ENCODE measurements at regions not wholly inside any gene's neighbourhood (a gene's known extent, or its start where the extent isn't known, plus 50 kb on each side); places are given as distances from the start of the nearest gene placed in this dataset.

DNA sequence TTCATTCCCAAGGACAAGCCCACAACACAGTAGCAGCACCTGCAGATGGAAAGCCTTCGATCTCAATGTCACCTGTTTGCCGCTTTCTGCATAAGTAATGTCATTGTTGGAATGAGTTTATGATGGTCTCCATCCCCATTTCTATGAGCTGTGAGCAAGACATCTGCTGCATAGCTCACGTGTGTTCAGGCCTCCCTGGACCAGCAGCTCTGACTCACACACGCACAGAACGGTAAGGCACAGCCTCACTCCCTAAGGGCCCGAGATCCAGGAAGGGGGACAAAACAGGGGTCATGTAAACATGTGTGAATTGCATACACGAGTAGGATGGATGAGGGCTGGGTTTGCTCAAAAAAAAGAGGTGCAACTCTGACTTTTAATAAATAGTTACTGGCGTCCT lies 223.1 kb downstream of the SOX9 start:
- H3K9ac ChIP-seq (ENCODE audit: low read depth, low read length) = no peak overlapping the region
- H3K4me3 ChIP-seq (ENCODE audit: low read length) = no peak overlapping the region
- no peak overlapping the region for H3K27ac ChIP-seq (ENCODE audit: low read depth, low read length)
- H3K9me3 ChIP-seq (ENCODE audit: insufficient read depth, low read depth, low read length) = no peaks in the 10 kb centered on the region
- H3K27me3 ChIP-seq (ENCODE audit: insufficient read depth, low read length) = no peaks in the 10 kb centered on the region
- H3K4me1 ChIP-seq (ENCODE audit: insufficient read depth, low read length) = peaks cover 11% of the 10 kb centered on the region
- no peaks in the 10 kb centered on the region for H3K36me3 ChIP-seq (ENCODE audit: insufficient read depth, low read length)
- WGBS = 93% methylated on average over 8 of the region's 8 CpGs

- Histone ChIP-seq H3K27ac (ENCODE audit: low read depth, low read length) (no peak overlapping the region), H3K27me3 (ENCODE audit: insufficient read depth, low read length) (no peaks in the 10 kb centered on the region), H3K4me3 (ENCODE audit: low read length) (no peak overlapping the region), H3K9me3 (ENCODE audit: insufficient read depth, low read depth, low read length) (no peaks in the 10 kb centered on the region), H3K4me1 (ENCODE audit: insufficient read depth, low read length) (peaks cover 11% of the 10 kb centered on the region), H3K9ac (ENCODE audit: low read depth, low read length) (no peak overlapping the region), H3K36me3 (ENCODE audit: insufficient read depth, low read length) (no peaks in the 10 kb centered on the region)
- WGBS = 89% methylated on average over 5 of the region's 5 CpGs
These were observed 223.8 kb downstream of the SOX9 start for GRCh38 chr17:72344613-72345012.

GRCh38 chr17:72345088-72345487 lies 224.3 kb downstream of the SOX9 start:
- Histone ChIP-seq H3K9ac (ENCODE audit: low read depth, low read length) (no peak overlapping the region), H3K36me3 (ENCODE audit: insufficient read depth, low read length) (no peaks in the 10 kb centered on the region), H3K4me3 (ENCODE audit: low read length) (no peak overlapping the region), H3K9me3 (ENCODE audit: insufficient read depth, low read depth, low read length) (no peaks in the 10 kb centered on the region), H3K27me3 (ENCODE audit: insufficient read depth, low read length) (no peaks in the 10 kb centered on the region), H3K27ac (ENCODE audit: low read depth, low read length) (no peak overlapping the region), H3K4me1 (ENCODE audit: insufficient read depth, low read length) (peaks cover 11% of the 10 kb centered on the region)
- 85% methylated on average over 3 of the region's 3 CpGs for WGBS

GRCh38 chr17:72345536-72345935 lies 224.7 kb downstream of the SOX9 start:
- Histone ChIP-seq H3K4me1 (ENCODE audit: insufficient read depth, low read length) (peaks cover 11% of the 10 kb centered on the region), H3K27ac (ENCODE audit: low read depth, low read length) (no peak overlapping the region)

GRCh38 chr17:72346306-72346705 lies 225.5 kb downstream of the SOX9 start:
- Histone ChIP-seq H3K9me3 (ENCODE audit: insufficient read depth, low read depth, low read length) (no peaks in the 10 kb centered on the region), H3K9ac (ENCODE audit: low read depth, low read length) (no peak overlapping the region), H3K4me1 (ENCODE audit: insufficient read depth, low read length) (peaks cover 11% of the 10 kb centered on the region), H3K4me3 (ENCODE audit: low read length) (no peak overlapping the region), H3K27me3 (ENCODE audit: insufficient read depth, low read length) (no peaks in the 10 kb centered on the region), H3K27ac (ENCODE audit: low read depth, low read length) (no peak overlapping the region), H3K36me3 (ENCODE audit: insufficient read depth, low read length) (no peaks in the 10 kb centered on the region)
- WGBS = 91% methylated on average over 5 of the region's 5 CpGs

More at GRCh38 chr17:72345536-72345935, 224.7 kb downstream of the SOX9 start:
- 87% methylated on average over 5 of the region's 5 CpGs for WGBS
- no peak overlapping the region for H3K9ac ChIP-seq (ENCODE audit: low read depth, low read length)
- no peak overlapping the region for H3K4me3 ChIP-seq (ENCODE audit: low read length)
- no peaks in the 10 kb centered on the region for H3K36me3 ChIP-seq (ENCODE audit: insufficient read depth, low read length)
- no peaks in the 10 kb centered on the region for H3K27me3 ChIP-seq (ENCODE audit: insufficient read depth, low read length)
- no peaks in the 10 kb centered on the region for H3K9me3 ChIP-seq (ENCODE audit: insufficient read depth, low read depth, low read length)

DNA sequence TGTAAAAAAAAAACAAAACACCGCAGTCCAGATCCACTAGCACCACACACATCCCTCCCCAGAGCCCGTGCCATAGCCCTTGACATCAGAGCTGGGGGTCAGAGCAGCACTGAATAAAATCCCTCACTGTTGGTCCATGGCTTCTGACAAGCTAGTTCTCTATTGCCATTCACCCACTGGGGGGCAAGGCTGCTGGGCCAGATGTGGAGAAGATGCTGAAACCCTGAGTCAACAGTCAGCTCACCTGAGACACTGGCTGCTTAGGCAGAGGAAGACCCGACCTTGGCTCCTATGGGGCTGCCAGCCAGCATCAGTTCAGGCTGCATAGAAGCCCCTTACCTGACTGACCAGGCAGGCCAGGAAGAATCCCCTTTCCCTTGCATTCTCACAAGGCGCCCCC lies 228.2 kb downstream of the SOX9 start:
- Histone ChIP-seq H3K4me1 (ENCODE audit: insufficient read depth, low read length) (no peaks in the 10 kb centered on the region), H3K27ac (ENCODE audit: low read depth, low read length) (no peak overlapping the region)
- 87% methylated on average over 4 of the region's 4 CpGs for WGBS

DNA sequence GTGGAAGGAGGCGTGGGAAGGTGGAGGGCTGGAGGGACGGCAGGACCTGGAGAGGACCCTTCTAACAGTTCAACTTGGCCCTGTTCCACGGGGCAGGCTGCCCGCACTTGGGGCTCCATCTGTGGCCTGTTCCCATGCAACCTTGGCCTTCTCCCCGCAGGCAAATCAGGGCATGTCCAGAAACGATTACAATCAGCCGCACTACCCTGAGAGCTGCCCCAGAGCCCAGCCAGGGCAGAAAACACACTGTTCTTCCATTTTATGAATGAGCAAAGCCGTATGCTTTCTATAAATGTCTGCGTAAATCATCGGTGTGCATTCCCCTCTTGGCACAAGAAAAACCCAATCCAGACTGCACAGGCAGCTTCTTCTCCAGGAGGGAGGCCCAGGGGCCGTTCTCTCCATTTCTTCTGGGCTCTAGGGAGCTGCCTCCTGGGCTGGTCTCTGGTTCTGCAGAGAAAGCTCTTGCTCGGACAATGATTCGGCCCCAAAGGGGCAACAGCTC lies 228.7 kb downstream of the SOX9 start:
- Histone ChIP-seq H3K4me3 (ENCODE audit: low read length) (no peak overlapping the region), H3K9me3 (ENCODE audit: insufficient read depth, low read depth, low read length) (no peaks in the 10 kb centered on the region), H3K36me3 (ENCODE audit: insufficient read depth, low read length) (no peaks in the 10 kb centered on the region), H3K27me3 (ENCODE audit: insufficient read depth, low read length) (no peaks in the 10 kb centered on the region), H3K9ac (ENCODE audit: low read depth, low read length) (no peak overlapping the region), H3K4me1 (ENCODE audit: insufficient read depth, low read length) (no peaks in the 10 kb centered on the region), H3K27ac (ENCODE audit: low read depth, low read length) (no peak overlapping the region)
- WGBS = 91% methylated on average over 13 of the region's 13 CpGs

More for the DNA sequence above, 228.2 kb downstream of the SOX9 start:
- Histone ChIP-seq H3K9me3 (ENCODE audit: insufficient read depth, low read depth, low read length) (no peaks in the 10 kb centered on the region), H3K27me3 (ENCODE audit: insufficient read depth, low read length) (no peaks in the 10 kb centered on the region), H3K9ac (ENCODE audit: low read depth, low read length) (no peak overlapping the region), H3K36me3 (ENCODE audit: insufficient read depth, low read length) (no peaks in the 10 kb centered on the region), H3K4me3 (ENCODE audit: low read length) (no peak overlapping the region)

- WGBS = 94% methylated on average over 3 of the region's 3 CpGs
- no peaks in the 10 kb centered on the region for H3K27me3 ChIP-seq (ENCODE audit: insufficient read depth, low read length)
- no peak overlapping the region for H3K27ac ChIP-seq (ENCODE audit: low read depth, low read length)
- no peak overlapping the region for H3K9ac ChIP-seq (ENCODE audit: low read depth, low read length)
- no peaks in the 10 kb centered on the region for H3K36me3 ChIP-seq (ENCODE audit: insufficient read depth, low read length)
- H3K4me3 ChIP-seq (ENCODE audit: low read length) = no peak overlapping the region
- H3K9me3 ChIP-seq (ENCODE audit: insufficient read depth, low read depth, low read length) = no peaks in the 10 kb centered on the region
- no peaks in the 10 kb centered on the region for H3K4me1 ChIP-seq (ENCODE audit: insufficient read depth, low read length)
These were observed 229.3 kb downstream of the SOX9 start for GRCh38 chr17:72350073-72350472.

DNA sequence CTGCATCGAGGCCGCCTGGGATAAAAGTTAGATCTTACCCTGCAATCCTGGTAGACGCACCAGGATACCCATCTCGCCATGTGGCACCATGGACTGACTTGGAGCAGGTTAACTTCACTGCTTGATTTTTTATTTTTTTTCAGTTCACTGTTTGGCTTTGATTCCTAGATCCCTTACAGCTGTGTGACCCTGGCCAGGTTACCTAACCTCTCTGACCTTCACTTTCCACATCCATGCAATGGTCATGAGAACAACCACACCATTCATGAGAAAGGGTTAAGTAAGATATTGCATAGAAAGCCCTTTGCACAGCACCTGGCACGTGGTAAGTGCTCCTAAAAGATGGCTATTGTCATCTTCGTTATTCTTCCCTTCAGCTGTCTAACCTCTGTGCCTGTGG lies 230.5 kb downstream of the SOX9 start:
- 94% methylated on average over 6 of the region's 6 CpGs for WGBS

GRCh38 chr17:72351884-72352346 lies 231.1 kb downstream of the SOX9 start:
- Histone ChIP-seq H3K36me3 (ENCODE audit: insufficient read depth, low read length) (no peaks in the 10 kb centered on the region), H3K4me3 (ENCODE audit: low read length) (no peak overlapping the region)

More for the DNA sequence above, 230.5 kb downstream of the SOX9 start:
- H3K36me3 ChIP-seq (ENCODE audit: insufficient read depth, low read length) = no peaks in the 10 kb centered on the region
- H3K27ac ChIP-seq (ENCODE audit: low read depth, low read length) = no peak overlapping the region
- H3K9me3 ChIP-seq (ENCODE audit: insufficient read depth, low read depth, low read length) = no peaks in the 10 kb centered on the region
- no peak overlapping the region for H3K9ac ChIP-seq (ENCODE audit: low read depth, low read length)
- H3K4me1 ChIP-seq (ENCODE audit: insufficient read depth, low read length) = no peaks in the 10 kb centered on the region
- H3K4me3 ChIP-seq (ENCODE audit: low read length) = no peak overlapping the region
- no peaks in the 10 kb centered on the region for H3K27me3 ChIP-seq (ENCODE audit: insufficient read depth, low read length)

DNA sequence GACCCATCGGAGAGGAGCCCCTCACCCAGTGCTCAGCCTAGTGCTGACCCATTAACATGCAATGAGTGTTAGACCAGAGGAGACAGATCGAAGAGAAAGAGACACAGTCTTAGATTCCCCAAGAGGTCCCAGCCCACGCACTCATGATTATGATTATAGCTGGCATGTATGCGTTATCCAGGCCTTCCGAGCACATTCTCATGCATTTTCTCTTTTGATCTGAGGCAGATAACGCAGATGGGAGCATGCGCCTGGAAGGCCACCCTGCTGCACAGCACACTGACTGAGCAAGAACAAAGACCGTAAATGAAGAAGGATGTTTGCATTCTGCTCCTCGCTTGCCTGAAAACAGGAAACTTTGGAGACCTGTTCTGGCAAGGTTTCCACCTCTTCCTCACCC lies 232.7 kb downstream of the SOX9 start:
- Histone ChIP-seq H3K4me1 (ENCODE audit: insufficient read depth, low read length) (no peaks in the 10 kb centered on the region), H3K9me3 (ENCODE audit: insufficient read depth, low read depth, low read length) (no peaks in the 10 kb centered on the region), H3K4me3 (ENCODE audit: low read length) (no peak overlapping the region), H3K27ac (ENCODE audit: low read depth, low read length) (no peak overlapping the region), H3K36me3 (ENCODE audit: insufficient read depth, low read length) (no peaks in the 10 kb centered on the region), H3K27me3 (ENCODE audit: insufficient read depth, low read length) (no peaks in the 10 kb centered on the region), H3K9ac (ENCODE audit: low read depth, low read length) (no peak overlapping the region)
- 91% methylated on average over 9 of the region's 9 CpGs for WGBS

More at GRCh38 chr17:72351884-72352346, 231.1 kb downstream of the SOX9 start:
- 81% methylated on average over 20 of the region's 21 CpGs for WGBS
- H3K27ac ChIP-seq (ENCODE audit: low read depth, low read length) = no peak overlapping the region
- H3K9ac ChIP-seq (ENCODE audit: low read depth, low read length) = no peak overlapping the region
- H3K4me1 ChIP-seq (ENCODE audit: insufficient read depth, low read length) = no peaks in the 10 kb centered on the region
- H3K27me3 ChIP-seq (ENCODE audit: insufficient read depth, low read length) = no peaks in the 10 kb centered on the region
- no peaks in the 10 kb centered on the region for H3K9me3 ChIP-seq (ENCODE audit: insufficient read depth, low read depth, low read length)

DNA sequence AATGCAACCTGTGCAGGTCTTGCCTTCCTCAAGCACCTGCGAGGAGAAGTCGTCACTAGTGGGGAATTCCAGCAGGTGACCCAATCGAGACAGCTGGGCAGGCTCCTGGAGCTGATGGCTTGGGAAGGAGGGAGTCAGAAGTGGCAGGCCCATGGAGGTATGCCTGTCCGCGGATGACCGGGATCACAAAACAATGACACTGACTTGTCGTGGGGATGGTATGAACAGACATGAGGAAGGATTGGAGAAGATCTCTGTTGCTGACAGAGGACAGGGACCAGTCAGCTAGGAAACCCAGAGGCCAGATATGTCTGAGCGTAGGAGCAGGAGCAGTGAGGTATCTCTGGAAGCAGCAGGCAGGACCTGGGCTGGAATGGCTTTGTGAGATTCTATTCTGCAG lies 233.3 kb downstream of the SOX9 start:
- Histone ChIP-seq H3K4me1 (ENCODE audit: insufficient read depth, low read length) (no peaks in the 10 kb centered on the region), H3K27me3 (ENCODE audit: insufficient read depth, low read length) (no peaks in the 10 kb centered on the region), H3K9ac (ENCODE audit: low read depth, low read length) (no peak overlapping the region), H3K4me3 (ENCODE audit: low read length) (no peak overlapping the region), H3K36me3 (ENCODE audit: insufficient read depth, low read length) (no peaks in the 10 kb centered on the region), H3K27ac (ENCODE audit: low read depth, low read length) (no peak overlapping the region), H3K9me3 (ENCODE audit: insufficient read depth, low read depth, low read length) (no peaks in the 10 kb centered on the region)
- WGBS = 95% methylated on average over 8 of the region's 8 CpGs

Data from HUES64 (cell line).